HL-60 (cell line): ENCODE measurements at regions not wholly inside any gene's neighbourhood (a gene's known extent, or its start where the extent isn't known, plus 50 kb on each side); places are given as distances from the start of the nearest gene placed in this dataset.

Experiments
- DNase-seq, 2 experiments: peaks; one replicate each; pipeline ENCODE4 v3.0.0-alpha.2; 2010 to 2020; ENCODE audit warnings: low read depth in 1 of 2, low spot score in 1 of 2
- H3K27ac ChIP-seq: fragments of 250-450 bp; sonication (Bioruptor Pico); replicated peaks from 2 replicates; pipeline ENCODE4 v1.5.1; 2020; ENCODE audit warnings: mild to moderate bottlenecking, moderate library complexity
- H3K27me3 ChIP-seq: fragments of 250-450 bp; sonication (Bioruptor Pico); 2 replicates; pipeline ENCODE4 v1.5.1; 2021; ENCODE audit warnings: mild to moderate bottlenecking, moderate library complexity; ENCODE audit not compliant: insufficient read depth, poor library complexity, severe bottlenecking
- H3K4me3 ChIP-seq: replicated peaks from 2 replicates; pipeline ENCODE4 v1.5.1; 2011; ENCODE audit warnings: mild to moderate bottlenecking, control low read depth, low read length; ENCODE audit not compliant: insufficient read depth
- CTCF ChIP-seq: IDR thresholded peaks from one replicate; pipeline ENCODE4 v1.5.1; 2011; ENCODE audit warnings: low read length, control low read depth, inconsistent platforms; ENCODE audit not compliant: insufficient read depth
- GABPA ChIP-seq: IDR thresholded peaks from 2 replicates; pipeline ENCODE4 v1.6.1; 2012; ENCODE audit warnings: low read depth
- POLR2AphosphoS5 ChIP-seq: IDR thresholded peaks from 2 replicates; pipeline ENCODE4 v1.6.1; 2012; ENCODE audit warnings: low read depth
- REST ChIP-seq: IDR thresholded peaks from 2 replicates; pipeline ENCODE4 v1.6.1; 2012; ENCODE audit warnings: low read depth; ENCODE audit not compliant: insufficient replicate concordance
- SPI1 ChIP-seq: IDR thresholded peaks from 2 replicates; pipeline ENCODE4 v1.6.1; 2012; ENCODE audit warnings: low read depth, mild to moderate bottlenecking, borderline replicate concordance

GRCh38 chr1:83698644-83699043 is 300.3 kb downstream of the TTLL7 start:
- peaks cover 5% of the 10 kb centered on the region for H3K27me3 ChIP-seq
- no peak for DNase-seq
- no peak overlapping the region for H3K27ac ChIP-seq
- TF ChIP-seq SPI1 (no peak), POLR2AphosphoS5 (no peak), CTCF (no peak), REST (no peak), GABPA (no peak)
- H3K4me3 ChIP-seq: no peak overlapping the region

- no peak overlapping the region for H3K27ac ChIP-seq
Observed at GRCh38 chr1:83697961-83698360, 301.0 kb downstream of the TTLL7 start.

GRCh38 chr1:83697220-83697619 is 301.7 kb downstream of the TTLL7 start:
- TF ChIP-seq GABPA (no peak), POLR2AphosphoS5 (no peak), REST (no peak), SPI1 (no peak), CTCF (no peak)

More at GRCh38 chr1:83697961-83698360, 301.0 kb downstream of the TTLL7 start:
- no peak for DNase-seq
- peaks cover 5% of the 10 kb centered on the region for H3K27me3 ChIP-seq
- no peak overlapping the region for H3K4me3 ChIP-seq
- TF ChIP-seq REST: no peak
- no peak for TF ChIP-seq CTCF
- TF ChIP-seq GABPA: no peak
- no peak for TF ChIP-seq POLR2AphosphoS5
- TF ChIP-seq SPI1: no peak

More at GRCh38 chr1:83697220-83697619, 301.7 kb downstream of the TTLL7 start:
- H3K27me3 ChIP-seq: peaks cover 5% of the 10 kb centered on the region
- no peak overlapping the region for H3K27ac ChIP-seq
- no peak for DNase-seq
- no peak overlapping the region for H3K4me3 ChIP-seq
